Upper lobe of right lung (tissue), 1 donor: ENCODE measurements at regions not wholly inside any gene's neighbourhood (a gene's known extent, or its start where the extent isn't known, plus 50 kb on each side); places are given as distances from the start of the nearest gene placed in this dataset.

Experiments
- ATAC-seq: fragments of 200-7000 bp; cut with Tn5 transposase; one replicate; pipeline ENCODE4 v1.9.1; 2020; ENCODE audit warnings: mild to moderate bottlenecking, moderate library complexity
- DNase-seq: peaks from one replicate; pipeline ENCODE4 v3.0.0-alpha.2; 2020
- H3K27ac ChIP-seq: fragments of 200-600 bp; one replicate; pipeline ENCODE4 v1.8.0; 2022
- H3K27me3 ChIP-seq: fragments of 200-600 bp; one replicate; pipeline ENCODE4 v1.8.0; 2022; ENCODE audit warnings: mild to moderate bottlenecking
- H3K36me3 ChIP-seq: fragments of 200-600 bp; one replicate; pipeline ENCODE4 v1.8.0; 2022
- H3K4me1 ChIP-seq: fragments of 200-600 bp; one replicate; pipeline ENCODE4 v1.8.0; 2022
- H3K4me3 ChIP-seq: fragments of 200-600 bp; one replicate; pipeline ENCODE4 v1.8.0; 2022; ENCODE audit warnings: mild to moderate bottlenecking
- H3K9me3 ChIP-seq: fragments of 200-600 bp; one replicate; pipeline ENCODE4 v1.8.0; 2022
- CTCF ChIP-seq: fragments of 200-600 bp; IDR thresholded peaks from one replicate; pipeline ENCODE4 v1.8.0; 2022; ENCODE audit warnings: antibody characterized with exemption
- intact Hi-C: fragments of 100-400 bp; cut with DNase I; formaldehyde crosslinking; loops from one replicate; pipeline ENCODE4 v1.11.0; 2022
- donor health status: DM: no; HTN: yes; CAD: no; lungs with severe emphysema.

- Histone ChIP-seq H3K27ac (no peak overlapping the region), H3K9me3 (no peaks in the 10 kb centered on the region), H3K36me3 (no peaks in the 10 kb centered on the region), H3K4me3 (no peak overlapping the region), H3K27me3 (no peaks in the 10 kb centered on the region), H3K4me1 (no peaks in the 10 kb centered on the region)
- no peak for TF ChIP-seq CTCF
- intact Hi-C loops, result no loop called here
- ATAC-seq (no peak), DNase-seq (no peak)
Measured at GRCh38 chr4:18388039-18388438, 366.5 kb upstream of the LCORL start.

- H3K9me3 ChIP-seq, result no peaks in the 10 kb centered on the region
- H3K4me1 ChIP-seq, result no peaks in the 10 kb centered on the region
- no peaks in the 10 kb centered on the region for H3K27me3 ChIP-seq
- no peak overlapping the region for H3K27ac ChIP-seq
- no peak overlapping the region for H3K4me3 ChIP-seq
- ATAC-seq, result no peak
- H3K36me3 ChIP-seq, result no peaks in the 10 kb centered on the region
- no peak for DNase-seq
- intact Hi-C loops, result no loop called here
- no peak for TF ChIP-seq CTCF
Measured at GRCh38 chr4:18381186-18381585, 359.6 kb upstream of the LCORL start.

- ATAC-seq (no peak), DNase-seq (no peak)
- Histone ChIP-seq H3K4me1 (no peaks in the 10 kb centered on the region), H3K27me3 (no peaks in the 10 kb centered on the region), H3K4me3 (no peak overlapping the region), H3K27ac (no peak overlapping the region), H3K36me3 (no peaks in the 10 kb centered on the region), H3K9me3 (peaks cover 3% of the 10 kb centered on the region)
- TF ChIP-seq CTCF, result no peak
- intact Hi-C loops, result no loop called here
Measured at GRCh38 chr4:18369561-18369960, 348.0 kb upstream of the LCORL start.

GRCh38 chr4:18366892-18367291, 345.3 kb upstream of the LCORL start:
- TF ChIP-seq CTCF, result peak; percentile 43
- Histone ChIP-seq H3K27me3 (no peaks in the 10 kb centered on the region), H3K36me3 (no peaks in the 10 kb centered on the region), H3K4me3 (no peak overlapping the region), H3K4me1 (no peaks in the 10 kb centered on the region), H3K9me3 (peaks cover 3% of the 10 kb centered on the region), H3K27ac (no peak overlapping the region)
- ATAC-seq (peak; percentile 70), DNase-seq (no peak)
- intact Hi-C loops, result no loop called here

GRCh38 chr4:18366136-18366535, 344.6 kb upstream of the LCORL start:
- intact Hi-C loops, result no loop called here
- peaks cover 3% of the 10 kb centered on the region for H3K9me3 ChIP-seq
- H3K36me3 ChIP-seq, result no peaks in the 10 kb centered on the region
- no peak for ATAC-seq
- no peak overlapping the region for H3K27ac ChIP-seq
- no peak for TF ChIP-seq CTCF
- H3K4me1 ChIP-seq, result no peaks in the 10 kb centered on the region
- H3K27me3 ChIP-seq, result no peaks in the 10 kb centered on the region
- DNase-seq, result no peak
- H3K4me3 ChIP-seq, result no peak overlapping the region

- H3K27ac ChIP-seq, result no peak overlapping the region
- intact Hi-C loops, result no loop called here
- H3K9me3 ChIP-seq, result no peaks in the 10 kb centered on the region
- H3K36me3 ChIP-seq, result no peaks in the 10 kb centered on the region
- no peak for TF ChIP-seq CTCF
- ATAC-seq (no peak), DNase-seq (no peak)
- H3K4me3 ChIP-seq, result no peak overlapping the region
- no peaks in the 10 kb centered on the region for H3K27me3 ChIP-seq
- H3K4me1 ChIP-seq, result no peaks in the 10 kb centered on the region
Measured at GRCh38 chr4:18343581-18343980, 322.0 kb upstream of the LCORL start.
